ENCODE measurements at regions not wholly inside any gene's neighbourhood (a gene's known extent, or its start where the extent isn't known, plus 50 kb on each side); places are given as distances from the start of the nearest gene placed in this dataset.

DNA sequence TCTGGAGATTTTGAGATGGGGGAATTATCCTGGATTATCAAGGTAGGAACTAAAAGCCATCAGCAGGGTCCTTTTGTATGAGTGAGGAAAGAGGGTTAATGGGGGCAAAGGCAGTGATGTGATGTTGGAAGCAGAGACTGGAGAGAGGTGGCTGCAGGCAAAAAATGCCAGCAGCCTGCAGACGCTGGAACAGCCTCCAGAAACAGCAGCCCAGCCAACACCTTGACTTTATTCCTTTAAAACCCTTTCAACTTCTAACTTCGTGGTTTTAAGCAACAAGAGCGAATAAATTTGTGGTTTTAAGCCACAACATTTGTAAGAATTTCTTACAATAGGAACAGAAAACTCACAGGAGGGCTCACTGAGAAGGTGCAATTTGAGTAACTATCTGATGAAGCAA, 523.1 kb upstream of the HS6ST1 start:
- no peak for DNase-seq (ENCODE audit: low read depth in 3 of 3)

DNA sequence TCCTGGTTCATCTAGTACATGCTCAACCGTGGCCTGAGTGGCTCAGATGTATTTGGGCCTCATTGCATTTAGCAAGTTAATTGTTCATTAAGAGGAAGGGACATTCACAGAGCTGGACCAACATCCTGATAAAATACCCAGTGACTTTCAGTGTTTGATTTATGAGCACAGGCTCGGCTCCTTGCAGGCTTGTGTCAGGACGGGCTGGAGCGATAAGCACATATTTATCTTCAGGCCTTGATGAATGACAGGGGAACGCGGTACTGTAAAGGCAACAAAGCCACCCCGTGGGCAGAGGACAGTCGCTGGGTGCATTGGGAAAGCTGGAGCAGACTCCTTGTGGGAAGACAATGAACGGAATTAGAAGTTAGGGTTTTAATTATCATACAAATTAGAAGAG, 548.6 kb upstream of the HS6ST1 start:
- no peak for DNase-seq (ENCODE audit: low read depth in 3 of 3)

DNA sequence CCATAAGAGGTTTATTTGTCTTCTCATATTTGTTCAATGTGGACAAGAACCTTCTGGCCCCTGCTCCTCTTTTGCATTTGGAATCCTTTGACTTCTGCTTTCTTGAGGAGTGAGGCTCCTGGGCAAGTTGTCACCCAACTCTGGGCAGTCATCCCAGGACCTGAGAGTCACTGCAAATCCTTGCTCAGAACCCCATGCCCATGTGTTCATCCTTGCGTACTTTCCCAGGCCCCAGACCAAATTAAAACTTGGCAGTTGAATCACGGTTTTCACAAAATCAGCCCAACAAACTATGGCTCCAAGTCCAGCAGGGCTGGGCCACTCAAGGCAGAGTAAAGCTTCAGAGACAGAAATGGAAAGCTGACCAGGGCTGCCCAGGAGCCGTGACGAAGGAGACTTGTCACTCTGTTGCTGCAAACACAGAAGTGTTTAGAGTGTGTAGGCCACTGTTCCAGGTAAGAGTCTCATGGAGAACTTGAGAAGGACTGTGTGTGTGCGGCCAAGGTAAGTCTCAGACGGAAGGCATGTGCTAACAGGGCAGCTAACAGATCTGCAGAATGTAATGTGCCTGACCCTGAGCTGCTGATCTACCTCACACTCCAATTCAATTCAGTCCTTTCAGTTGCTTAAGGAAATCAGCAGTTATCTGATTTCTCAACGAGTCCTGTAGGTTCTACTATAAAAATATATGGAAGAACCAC, 549.4 kb upstream of the HS6ST1 start:
- no peak for DNase-seq (ENCODE audit: low read depth in 3 of 3)

DNA sequence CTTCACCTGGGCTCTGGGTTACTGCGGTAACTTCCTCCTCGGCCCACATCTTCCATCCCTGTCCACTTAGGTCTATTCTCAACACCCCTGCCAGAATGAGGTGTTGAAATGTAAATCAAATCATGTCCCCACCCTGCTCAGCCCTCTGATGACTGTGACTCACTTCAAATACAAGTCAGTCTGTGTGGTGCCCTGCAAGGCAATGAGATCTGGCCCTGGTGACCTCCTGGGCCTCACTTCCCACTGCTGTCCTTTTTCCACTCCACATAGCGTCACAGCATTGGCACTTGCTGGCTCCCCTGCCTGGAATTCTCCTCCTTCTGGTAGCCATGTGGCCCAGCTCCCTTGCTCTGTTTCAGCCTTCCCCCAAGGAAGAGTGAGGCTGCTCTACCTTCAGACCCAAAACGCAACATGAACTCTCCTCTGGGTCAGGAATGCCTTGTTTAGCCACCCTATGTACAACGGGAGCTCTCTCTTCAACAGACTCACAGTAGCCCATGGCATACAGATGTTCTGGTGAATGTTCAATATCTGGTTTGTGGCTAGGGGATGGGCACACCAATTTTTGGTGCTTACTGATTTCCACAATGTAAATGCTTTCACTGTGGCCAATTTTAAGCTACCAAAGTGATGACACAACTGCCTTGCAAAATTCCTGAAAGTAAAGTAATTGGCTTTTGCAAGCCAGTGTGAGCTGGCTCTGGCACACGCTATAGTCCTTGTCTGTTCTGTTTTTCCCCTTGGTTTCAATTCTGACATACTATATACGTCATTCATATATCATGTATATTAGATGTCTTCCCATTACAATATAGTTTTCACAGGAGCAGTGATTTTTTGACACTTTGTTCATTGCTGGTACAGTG, 550.3 kb upstream of the HS6ST1 start:
- DNase-seq (ENCODE audit: low read depth in 3 of 3), result no peak

DNA sequence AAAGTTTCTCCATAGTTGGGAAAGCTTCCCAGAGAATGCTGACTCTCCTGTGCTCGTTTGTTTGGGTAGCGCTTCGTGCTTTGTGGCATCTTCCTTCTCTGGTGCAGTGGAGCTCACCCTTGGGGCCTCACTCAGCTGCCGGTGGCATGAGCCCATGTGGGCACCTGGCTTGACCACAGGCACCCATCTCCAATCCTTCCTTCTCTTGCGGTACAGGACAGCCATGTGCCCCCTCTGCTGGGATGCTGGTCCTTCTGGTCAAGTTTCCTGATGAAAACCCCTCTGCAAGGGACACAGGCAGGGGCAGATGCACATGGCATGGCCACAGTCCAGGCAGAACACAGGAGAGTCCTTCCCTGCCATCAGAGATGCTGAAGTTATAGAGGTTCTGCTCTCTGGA, 555.9 kb upstream of the HS6ST1 start:
- DNase-seq (ENCODE audit: low read depth in 3 of 3), result no peak

DNA sequence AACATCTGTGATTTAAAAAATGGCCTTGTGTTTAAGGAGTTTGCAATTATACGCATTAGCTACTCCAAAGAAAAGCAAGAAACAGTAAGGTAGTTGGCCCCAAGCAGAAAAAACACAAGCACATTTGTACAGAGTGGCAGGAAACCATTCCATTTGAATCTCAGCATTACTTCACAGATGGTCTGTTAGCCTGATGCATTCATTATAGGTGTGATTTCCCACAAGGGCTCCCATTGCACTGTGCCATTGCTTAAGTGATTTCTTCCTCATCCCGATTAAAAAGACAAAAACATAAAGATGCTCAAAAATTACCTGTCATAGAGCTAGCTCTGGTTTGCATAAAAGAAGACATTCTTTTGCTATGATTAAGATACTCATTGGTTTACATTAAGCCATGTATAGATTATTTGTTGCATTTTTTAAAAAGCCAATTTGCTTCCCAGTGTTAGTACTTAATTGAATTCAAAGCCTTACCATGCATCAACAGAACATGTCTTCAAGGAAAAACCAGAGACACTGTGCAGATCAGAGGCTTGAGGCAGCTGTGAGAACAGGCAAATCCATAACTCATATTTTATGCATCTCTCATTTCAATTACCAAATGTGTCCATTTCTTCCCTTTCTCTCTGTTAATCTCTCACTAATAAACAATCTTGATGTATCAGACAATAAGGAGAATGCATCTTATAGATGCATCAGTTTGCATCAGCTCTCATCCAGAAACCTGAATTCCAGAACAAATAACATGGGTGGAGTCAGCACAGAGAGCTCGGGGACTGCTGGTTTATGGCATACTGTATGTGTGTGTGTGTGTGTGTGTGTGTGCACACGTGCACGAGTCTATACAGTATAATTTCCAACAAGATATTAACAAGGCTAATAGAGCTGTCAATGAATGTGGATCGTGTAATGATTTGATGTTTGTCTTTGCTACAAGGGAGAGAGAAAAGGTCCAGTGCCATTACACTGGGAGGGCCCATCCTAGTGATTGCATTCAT, 558.6 kb upstream of the HS6ST1 start:
- DNase-seq (ENCODE audit: low read depth in 3 of 3), result no peak

DNA sequence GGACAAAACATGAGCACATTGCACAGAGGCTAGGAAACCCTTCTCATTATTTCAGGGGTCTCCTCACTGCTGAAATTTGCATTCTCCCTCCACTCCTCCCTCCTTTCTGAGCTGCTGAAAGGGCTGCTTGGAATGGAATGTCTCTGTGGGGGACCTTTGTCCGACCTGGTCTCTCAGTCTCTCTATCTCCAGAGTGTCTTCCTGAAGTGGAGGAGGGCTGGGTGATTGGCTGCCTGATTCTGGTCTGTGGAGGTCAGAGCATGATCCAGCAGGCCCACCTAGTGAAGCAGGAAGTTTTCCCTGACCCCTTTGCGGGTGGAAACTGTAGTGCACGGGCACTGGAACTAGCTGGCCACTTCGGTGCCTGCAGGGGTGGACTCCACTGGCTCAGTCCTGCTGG, 560.5 kb upstream of the HS6ST1 start:
- no peak for DNase-seq (ENCODE audit: low read depth in 3 of 3)

DNA sequence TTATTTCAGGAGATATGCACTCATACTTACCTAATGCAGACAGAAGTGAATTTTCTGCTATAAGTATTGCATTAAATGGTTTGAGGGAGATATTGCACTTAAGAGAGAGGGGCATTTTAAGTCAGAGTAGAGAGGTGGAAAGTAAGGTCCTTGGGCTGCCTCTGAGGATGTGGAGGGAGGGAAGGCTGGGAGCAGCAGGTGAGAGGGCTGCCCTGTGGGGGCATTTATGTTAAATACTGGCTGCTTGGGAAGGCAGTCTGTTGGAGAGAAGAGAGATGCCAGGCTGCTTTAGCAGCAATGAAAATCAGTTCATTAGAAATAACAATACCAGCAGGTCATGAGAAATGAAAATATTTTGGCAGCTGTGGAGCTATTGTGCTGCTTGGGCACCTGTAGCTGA, 576.2 kb upstream of the HS6ST1 start:
- DNase-seq (ENCODE audit: low read depth in 3 of 3), result no peak

DNA sequence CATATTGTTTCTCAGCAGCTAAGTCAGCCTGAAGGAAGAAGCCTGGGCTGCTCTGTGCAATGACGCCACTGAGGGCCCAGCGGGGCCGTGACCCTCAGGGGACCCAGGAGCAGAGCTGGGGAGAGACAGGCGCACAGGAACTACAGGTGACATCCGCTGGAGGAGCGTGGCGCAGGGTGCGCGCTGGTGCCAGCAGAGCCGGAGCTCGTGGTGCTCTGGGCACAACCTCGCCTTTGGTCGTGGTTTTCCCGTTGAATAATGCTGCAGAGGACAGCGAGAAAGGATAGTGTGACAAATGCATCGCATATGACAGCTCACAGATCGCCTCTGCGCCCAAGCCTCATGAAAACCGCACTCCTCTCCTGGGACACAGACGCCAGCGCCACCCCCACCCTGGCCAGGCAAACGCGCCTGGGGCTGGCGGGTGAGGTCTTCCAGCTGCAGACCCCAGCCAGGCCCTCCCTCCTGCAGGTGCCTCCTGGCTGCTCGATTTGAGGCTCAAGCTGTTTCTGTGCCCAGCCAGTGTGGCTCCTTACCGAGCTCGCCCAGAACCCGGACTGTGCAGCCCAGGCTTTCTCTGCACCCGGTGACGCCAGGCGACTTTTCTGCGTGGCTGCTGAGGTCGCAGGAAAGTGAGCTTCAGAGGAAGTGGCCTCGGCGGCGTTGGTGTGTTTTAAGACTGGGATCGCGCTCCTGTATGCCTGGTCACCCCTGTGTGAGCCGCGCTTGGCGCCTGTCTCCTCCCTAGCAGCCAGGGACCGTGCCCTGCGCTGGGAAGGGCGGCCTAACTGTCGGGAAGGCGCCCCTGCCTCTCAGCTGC, 583.1 kb upstream of the HS6ST1 start:
- DNase-seq (ENCODE audit: low read depth in 3 of 3), result no peak

DNA sequence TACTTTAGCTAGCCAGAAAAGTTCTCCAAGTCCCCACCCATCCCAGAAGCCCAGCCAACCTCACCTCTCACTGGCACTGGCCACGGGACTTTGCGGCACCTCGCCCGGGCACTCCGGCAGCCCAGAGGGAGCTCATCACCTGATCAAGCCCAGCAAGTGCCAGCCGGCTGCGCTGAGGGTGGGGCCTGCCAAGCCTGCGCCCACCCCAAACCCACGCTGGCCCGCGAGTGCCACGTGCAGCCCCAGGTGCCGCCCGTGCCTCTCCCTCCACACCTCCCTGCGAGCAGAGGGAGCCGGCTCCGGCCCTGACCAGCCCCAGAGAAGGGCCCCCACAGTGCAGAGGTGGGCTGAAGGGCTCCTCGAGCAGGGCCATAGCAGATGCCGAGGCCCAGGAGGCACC, 585.0 kb upstream of the HS6ST1 start:
- no peak for DNase-seq (ENCODE audit: low read depth in 3 of 3)

DNA sequence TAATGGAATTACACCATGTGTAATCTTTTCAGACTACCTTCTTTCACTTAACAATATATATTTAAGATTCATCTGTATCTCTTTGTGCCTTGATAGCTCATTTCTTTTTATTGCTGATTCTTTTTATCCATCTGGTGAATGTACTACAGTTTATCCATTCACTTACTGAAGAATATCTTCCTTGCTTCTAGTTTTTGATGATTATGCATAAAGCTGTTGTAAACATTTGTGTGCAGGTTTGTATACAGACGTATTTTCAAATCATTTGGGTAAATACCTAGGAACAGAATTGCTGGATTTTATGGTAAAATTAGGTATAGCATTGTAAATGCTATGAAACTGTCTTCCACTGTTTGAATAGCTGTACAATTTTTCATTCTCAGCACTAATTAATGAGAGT, 592.6 kb upstream of the HS6ST1 start:
- DNase-seq (ENCODE audit: low read depth in 3 of 3), result no peak

DNA sequence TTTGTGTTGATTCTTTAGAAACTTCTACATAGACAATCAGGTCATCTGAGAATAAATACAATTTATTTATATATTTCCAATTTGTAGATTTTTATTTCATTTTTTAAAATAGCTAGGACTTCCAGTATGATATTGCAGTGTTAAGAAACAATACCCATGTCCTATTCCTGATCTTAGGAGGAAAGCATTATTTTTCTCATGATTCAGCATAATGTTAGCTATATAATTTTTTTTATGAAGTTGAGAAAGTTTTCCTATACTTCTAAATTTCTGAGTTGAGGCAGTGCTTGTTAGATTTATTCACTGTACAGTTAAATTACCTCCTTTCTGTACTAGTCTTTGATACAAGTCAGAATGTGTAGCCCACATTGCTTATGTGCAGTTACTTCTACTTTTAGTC, 595.7 kb upstream of the HS6ST1 start:
- DNase-seq (ENCODE audit: low read depth in 3 of 3), result no peak

DNA sequence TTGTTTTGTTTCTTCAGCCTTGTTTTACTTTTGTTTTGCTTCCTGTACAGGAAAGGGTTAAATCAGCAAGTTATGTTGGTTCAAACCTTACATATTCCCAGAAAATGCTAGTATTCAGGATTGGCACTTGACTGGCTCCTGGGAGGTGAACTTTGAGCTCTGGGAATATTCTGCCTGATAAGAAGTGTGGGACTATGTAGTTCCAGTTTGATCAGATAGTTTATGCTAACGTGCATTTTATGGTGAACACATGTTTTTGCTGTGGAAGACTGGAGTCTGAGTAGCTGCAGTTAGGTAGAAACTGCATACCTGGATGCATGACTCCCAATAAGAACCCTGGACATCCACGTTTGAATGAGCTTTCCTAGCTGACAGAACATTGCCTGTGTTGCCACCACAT, 603.1 kb upstream of the HS6ST1 start:
- no peak for DNase-seq (ENCODE audit: low read depth in 3 of 3)

DNA sequence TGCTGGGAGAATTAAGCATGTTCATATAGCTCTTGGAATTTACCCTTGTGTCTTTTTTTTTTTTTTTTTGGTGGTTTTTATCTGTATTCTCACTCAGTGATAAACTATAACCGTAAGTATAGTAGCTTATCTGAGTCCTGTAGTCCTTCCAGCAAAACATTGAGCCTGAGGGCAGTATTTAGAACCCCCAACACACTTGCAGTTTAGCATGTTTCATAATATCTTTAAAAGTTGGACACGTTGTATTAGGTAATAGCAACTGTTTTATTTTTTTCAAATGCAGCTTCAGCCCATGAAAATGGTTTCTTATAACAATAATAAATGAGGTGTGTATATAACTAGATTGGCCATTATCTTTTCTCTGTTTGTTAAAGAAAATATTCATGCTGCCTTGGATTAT, 603.5 kb upstream of the HS6ST1 start:
- no peak for DNase-seq (ENCODE audit: low read depth in 3 of 3)

DNA sequence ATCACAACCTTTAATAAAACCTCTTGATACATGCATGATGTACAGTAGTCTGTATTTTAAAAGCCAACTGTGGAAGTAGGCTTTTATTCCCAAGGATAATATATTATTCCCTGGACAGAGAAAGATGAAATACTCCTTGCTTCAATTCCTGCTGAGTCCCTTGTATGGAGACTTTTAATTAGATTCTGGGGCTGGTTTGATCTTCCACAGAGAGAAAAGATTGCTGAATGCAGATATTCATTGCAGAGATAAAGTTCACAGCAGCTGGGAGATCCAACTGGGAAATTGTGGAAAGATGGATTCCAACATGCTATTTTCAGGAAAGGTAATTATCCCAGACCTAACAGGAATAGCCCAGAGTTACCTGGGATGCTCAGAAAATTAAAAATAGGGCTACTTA, 607.0 kb upstream of the HS6ST1 start:
- DNase-seq (ENCODE audit: low read depth in 3 of 3), result no peak

DNA sequence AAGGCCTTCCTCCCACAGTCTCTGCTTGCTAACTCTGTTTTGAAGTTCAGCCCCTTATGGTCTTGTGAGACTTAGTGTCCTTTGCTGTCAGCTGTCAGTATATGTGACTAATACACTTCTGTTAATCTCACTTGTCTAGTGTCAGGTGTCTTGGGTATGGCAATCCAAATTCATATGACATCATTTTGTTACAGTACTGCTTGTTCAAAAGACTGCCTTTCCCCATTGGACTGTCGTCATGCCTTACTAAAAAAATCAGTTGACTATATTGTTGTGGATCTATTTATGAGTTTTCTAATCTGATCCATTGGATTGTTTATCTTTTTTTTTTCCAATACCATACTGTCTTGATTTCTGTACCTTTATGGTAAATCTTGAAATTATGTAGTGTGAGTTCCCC, 611.4 kb upstream of the HS6ST1 start:
- no peak for DNase-seq (ENCODE audit: low read depth in 3 of 3)

DNA sequence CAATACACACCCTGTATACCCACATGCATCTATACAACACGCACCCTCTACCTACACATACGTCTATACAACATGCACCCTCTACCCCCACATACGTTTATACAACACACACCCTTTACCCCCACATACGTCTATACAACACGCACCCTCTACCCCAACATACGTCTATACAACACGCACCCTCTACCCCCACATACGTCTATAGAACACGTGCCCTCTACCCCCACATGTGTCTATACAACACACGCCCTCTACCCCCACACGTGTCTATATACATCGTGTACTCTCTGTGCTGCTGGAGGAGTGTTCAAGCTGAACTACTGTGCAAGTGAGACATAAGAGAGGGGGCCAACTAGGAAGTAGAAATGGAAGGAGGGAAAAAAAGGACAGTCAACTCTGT, 621.7 kb upstream of the HS6ST1 start:
- DNase-seq (ENCODE audit: low read depth in 3 of 3), result no peak

DNA sequence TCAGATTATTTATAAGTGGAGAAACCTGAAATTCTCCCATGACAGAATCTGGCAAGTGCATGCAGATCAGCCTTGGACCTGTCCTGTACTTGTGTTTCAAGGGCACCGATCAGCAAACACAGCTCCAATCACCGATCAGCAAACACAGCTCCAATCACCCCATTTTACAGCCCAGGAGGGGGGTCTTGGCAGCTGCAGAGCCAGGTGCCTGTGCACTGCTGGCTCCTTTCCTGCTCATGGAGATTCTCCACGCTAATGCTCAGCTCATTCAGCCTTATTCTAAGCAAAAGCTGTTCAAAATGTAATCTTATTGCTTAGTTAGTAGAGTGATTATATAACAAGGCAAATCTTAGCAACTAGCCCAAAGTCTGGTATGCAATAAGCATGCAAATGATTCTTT, 623.1 kb upstream of the HS6ST1 start:
- DNase-seq (ENCODE audit: low read depth in 3 of 3), result no peak

DNA sequence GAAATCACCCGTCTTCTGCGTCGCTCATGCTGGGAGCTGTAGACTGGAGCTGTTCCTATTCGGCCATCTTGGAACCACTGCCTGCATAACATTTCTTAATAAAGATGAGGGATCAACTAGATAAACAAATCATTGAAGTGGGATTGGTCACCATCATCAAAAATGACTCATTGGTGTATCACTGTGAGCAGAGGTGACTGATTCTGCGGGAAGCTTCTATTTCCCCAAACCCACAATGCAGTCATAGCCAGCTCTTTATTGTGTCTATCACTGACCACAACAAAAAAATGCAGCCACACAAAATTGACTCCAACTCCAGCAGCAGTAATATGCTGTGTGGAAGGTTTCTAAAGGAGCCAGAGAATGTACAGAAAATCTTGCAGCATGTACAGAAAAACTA, 630.7 kb upstream of the HS6ST1 start:
- DNase-seq (ENCODE audit: low read depth in 3 of 3), result no peak

DNA sequence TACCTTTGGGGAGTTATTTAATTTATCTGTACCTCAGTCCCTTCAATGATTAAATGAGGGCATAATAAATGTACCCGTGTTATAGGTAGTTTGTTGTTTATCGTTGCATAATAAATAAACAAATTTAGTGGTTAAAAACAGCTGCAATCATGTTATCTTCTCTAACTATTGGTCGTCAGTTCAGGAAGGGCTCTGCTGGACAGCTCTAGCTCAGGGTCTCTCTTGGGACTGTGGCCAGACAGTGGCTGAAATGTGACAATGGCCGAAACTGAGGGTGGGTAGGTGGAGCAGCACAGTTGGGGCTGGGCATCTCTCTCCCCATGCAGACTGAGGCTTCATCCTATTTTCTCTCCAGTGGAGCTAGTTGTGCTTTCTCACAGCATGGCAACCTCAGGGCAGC, 632.1 kb upstream of the HS6ST1 start:
- no peak for DNase-seq (ENCODE audit: low read depth in 3 of 3)

DNA sequence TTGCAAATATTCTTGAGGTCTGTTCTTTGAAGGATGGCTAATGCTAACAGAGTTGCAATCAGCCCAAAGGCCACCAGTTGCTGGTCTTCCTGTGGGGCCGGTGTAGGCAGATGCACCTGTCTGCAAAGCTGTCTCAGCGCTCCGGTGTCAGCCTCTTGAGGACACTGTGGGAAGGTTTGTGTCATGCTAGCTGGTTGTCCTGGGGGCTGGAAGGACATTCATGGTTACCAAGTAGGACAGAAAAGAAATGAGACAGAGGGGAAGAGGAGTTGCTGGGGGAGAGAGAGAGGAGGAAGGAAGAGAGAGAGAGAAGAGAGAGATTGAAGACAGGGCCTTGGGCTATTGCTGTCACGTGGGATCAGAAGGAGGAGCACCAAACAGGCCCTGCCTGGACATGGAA, 639.6 kb upstream of the HS6ST1 start:
- no peak for DNase-seq (ENCODE audit: low read depth in 3 of 3)
